HG03064 (cell line): ENCODE measurements at regions not wholly inside any gene's neighbourhood (a gene's known extent, or its start where the extent isn't known, plus 50 kb on each side); places are given as distances from the start of the nearest gene placed in this dataset.

ENCODE experiments used
- ATAC-seq: cut with Tn5 transposase; IDR thresholded peaks from one replicate; pipeline ENCODE4 v1.9.1; 2021; ENCODE audit warnings: low read depth; ENCODE audit not compliant: unreplicated experiment

DNA sequence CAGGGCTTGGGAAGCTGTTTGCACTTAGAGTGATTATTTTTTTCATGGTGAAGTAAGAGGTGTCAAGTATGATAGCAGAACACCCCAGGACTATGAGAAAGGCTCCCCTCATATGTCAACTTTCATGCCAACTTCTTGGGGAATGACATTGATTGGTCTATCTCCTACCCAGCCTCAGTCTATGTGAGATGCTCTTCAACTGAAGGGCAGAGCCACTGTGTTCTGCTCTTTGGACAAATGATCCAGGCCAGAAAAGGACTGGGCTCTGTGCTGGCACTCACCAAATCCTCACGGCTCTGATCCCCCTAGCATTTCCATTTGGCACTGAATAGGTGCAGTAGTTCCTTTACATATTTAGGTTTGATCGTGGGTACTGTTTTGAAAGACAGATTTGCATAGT lies 151.1 kb downstream of the DMRT2 start:
- no peak for ATAC-seq

- ATAC-seq, result no peak
These were observed 151.7 kb downstream of the DMRT2 start for GRCh38 chr9:1201901-1202300.

- no peak for ATAC-seq
These were observed 152.5 kb downstream of the DMRT2 start for GRCh38 chr9:1202512-1203280.

DNA sequence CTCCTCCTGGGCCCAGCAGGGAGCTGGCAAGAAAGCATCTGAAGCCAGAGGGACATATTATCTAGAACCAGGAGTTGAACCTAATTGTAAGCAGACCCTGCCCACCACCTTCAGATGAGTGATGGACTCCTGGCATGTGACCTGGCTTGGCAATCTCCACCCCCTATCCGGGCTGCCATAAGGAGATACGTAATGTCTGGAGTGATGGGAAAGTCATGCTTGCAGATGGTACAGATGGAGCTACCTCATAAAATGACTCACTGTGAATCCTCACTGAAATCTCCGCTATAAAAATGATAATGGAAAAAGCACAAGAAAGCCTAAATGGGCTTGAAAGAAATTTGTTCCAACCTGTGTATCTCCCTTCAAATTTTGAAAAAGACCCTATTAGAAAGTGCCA lies 157.5 kb downstream of the DMRT2 start:
- ATAC-seq, result no peak

GRCh38 chr9:1208157-1208556 lies 158.0 kb downstream of the DMRT2 start:
- ATAC-seq, result no peak

- no peak for ATAC-seq
These were observed 160.8 kb downstream of the DMRT2 start for GRCh38 chr9:1210954-1211353.

DNA sequence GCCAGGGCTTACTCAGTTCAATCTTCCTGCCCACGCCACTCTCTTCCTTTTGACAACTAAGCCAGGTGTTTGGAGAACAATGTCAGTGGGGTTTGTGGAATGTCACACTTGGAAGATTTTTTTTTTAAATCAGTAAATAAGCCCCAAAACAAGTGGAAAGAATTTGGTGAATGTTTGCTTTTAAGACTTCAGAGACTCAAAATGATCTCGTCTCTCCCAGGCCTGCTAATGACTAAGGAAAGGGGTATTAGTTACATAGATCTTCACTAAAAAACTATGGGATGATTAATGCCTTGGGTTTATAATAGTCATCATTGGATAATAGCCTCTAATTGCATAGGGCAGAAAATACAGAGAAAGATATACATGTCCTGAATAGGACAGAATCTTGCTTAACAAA lies 166.4 kb downstream of the DMRT2 start:
- no peak for ATAC-seq

GRCh38 chr9:1217076-1217475 lies 166.9 kb downstream of the DMRT2 start:
- no peak for ATAC-seq

- no peak for ATAC-seq
These were observed 169.1 kb downstream of the DMRT2 start for GRCh38 chr9:1219284-1219683.

- ATAC-seq, result no peak
These were observed 171.1 kb downstream of the DMRT2 start for GRCh38 chr9:1221298-1221697.

- no peak for ATAC-seq
These were observed 172.4 kb downstream of the DMRT2 start for GRCh38 chr9:1222511-1222910.

DNA sequence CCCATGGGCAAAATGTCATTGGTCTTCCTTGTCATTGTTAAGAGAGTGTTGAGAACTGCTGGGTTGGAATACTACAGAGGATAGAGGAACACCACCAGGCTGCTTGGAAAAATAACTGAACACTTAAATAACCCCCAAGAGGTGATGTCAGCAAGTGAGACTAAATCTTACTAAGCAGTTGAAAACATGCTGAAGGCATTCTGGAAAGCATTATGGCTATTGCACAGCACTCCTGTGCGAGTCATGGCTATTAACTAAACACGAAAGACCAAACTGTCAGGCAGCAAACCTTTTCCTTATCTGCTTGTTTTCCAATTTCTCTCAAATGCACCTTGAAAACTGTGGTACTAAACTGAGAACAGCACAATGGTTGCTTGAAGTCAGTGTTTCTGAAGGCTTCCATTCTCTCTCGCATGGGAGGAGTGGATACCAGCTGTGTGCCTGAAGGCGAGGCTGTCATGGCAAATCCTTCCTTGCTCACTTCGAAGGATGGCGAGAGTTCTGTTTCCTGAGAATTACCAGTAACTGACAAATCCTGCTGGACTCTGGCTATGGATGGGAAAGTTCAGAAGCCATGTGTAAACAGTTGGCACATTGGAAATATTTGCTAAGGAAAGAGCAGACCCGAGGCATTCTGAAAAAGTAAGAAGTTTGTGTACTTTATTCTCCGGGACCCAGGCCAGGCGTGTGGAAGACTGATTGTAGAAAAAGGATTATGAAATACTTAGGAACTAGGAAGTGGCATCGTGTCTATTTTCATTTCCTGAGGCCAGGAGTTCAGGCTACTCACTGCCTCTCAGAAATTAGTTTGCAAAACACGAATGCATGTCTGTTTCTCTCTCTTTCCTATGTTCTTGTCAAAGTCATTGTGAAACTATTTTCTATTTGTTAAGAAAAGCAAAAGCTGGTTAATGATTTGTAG lies 182.1 kb downstream of the DMRT2 start:
- ATAC-seq, result no peak

- no peak for ATAC-seq
These were observed 183.4 kb downstream of the DMRT2 start for GRCh38 chr9:1233568-1233967.

- no peak for ATAC-seq
These were observed 185.5 kb downstream of the DMRT2 start for GRCh38 chr9:1235650-1236049.

DNA sequence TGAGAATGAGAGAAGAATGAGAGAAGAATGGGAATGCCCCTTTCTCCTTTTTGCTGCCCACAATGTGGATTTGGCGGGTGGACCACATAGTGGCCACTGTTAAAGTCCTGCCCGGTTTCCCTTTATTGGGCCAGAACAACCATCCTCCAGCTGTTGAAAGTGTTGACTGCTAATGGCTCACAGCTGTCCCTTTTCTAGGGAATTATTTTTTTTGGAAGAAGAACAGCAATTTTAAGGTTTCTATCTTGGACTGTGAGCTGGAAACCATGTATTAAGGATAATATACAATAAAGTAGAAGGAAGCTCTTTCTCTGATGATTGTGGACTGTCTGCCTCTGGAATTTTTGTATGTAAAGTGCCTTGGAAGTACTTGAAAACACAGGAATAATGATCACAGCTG lies 185.9 kb downstream of the DMRT2 start:
- no peak for ATAC-seq

GRCh38 chr9:1238407-1238806 lies 188.2 kb downstream of the DMRT2 start:
- ATAC-seq, result no peak

- no peak for ATAC-seq
These were observed 198.6 kb downstream of the DMRT2 start for GRCh38 chr9:1248743-1249142.

- no peak for ATAC-seq
These were observed 203.2 kb downstream of the DMRT2 start for GRCh38 chr9:1253064-1253979.

GRCh38 chr9:1254071-1254470 lies 203.9 kb downstream of the DMRT2 start:
- no peak for ATAC-seq

DNA sequence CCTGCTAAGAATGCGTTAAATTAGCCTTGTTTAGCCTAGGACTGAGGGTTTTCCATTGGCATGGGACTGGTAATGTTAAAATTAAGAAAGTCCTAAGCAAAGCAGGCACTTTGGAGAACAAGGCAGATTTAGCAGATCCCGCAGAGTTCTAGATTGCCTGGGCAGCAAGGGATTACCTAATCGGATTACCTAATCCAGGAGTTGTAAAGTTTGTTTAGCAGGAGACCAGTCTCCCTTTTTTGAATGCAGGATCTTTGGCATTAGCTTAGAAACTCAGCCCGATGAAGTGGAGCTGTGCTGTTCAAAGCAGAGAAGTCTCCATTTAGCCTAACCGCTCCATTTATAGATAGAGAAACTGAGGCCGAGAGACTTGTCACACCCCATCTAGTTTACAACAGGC lies 206.0 kb downstream of the DMRT2 start:
- ATAC-seq, result no peak

GRCh38 chr9:1261266-1261665 lies 211.1 kb downstream of the DMRT2 start:
- no peak for ATAC-seq
